ENCODE measurements at regions not wholly inside any gene's neighbourhood (a gene's known extent, or its start where the extent isn't known, plus 50 kb on each side); places are given as distances from the start of the nearest gene placed in this dataset.

DNA sequence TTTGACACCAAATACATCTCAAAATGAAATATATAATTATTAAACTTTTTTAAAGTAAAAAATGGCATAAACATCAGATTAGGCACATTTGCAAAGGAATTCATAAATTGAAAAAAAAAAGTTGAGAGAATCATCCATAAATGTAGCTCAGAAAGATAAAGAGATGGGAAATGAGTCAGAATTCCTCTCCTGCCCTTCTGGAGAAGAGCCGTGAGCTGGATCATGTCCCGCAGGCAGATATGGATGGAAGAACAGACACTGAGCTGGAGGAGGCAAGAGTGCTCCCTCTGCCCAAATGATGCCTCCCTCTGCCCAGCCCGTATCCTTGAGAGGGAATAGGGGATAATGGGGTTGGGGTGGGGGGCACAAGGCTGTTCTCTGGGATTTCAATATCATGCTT is 190.9 kb downstream of the TFCP2L1 start:
- no peak overlapping the region for H3K27ac ChIP-seq
- H3K4me1 ChIP-seq (replicated peaks in 1 of 2), result no peaks in the 10 kb centered on the region
- no peaks in the 10 kb centered on the region for H3K27me3 ChIP-seq
- peak in 4 of 7 donors; percentile 39 to 64 (median 48) for DNase-seq
- no peak overlapping the region for H3K4me3 ChIP-seq
- H3K36me3 ChIP-seq (replicated peaks in 1 of 2), result no peaks in the 10 kb centered on the region
- no peaks in the 10 kb centered on the region for H3K9me3 ChIP-seq (replicated peaks in 1 of 3)
- 22 to 44% (median 29%) methylated on average over 3 of the region's 3 CpGs for WGBS, 4 donors
- intact Hi-C loops (cut with DNase I), result no loop called here
- TF ChIP-seq CTCF (IDR thresholded peaks at IDR 0.05), result no peak
- no peak for TF ChIP-seq POLR2A (IDR thresholded peaks at IDR 0.05)

DNA sequence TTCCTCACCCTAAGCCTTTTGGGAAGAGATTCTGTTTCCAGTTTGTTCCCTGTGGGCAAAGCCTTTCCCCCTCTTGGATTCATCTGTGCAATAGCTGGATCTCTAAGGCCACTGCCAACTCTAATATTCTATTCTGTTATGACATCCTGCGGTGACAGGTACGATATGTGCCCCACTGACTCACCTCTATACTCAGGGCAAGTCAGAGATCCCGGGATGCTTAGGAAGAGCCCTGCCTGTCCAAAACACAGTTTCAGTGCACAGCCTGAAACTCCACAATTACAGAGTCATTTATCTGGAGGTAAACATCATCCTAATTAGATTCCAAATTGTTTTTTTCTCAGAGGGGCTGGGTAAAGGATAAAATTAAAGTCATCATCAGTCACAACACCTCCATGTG is 190.2 kb downstream of the TFCP2L1 start:
- no peak overlapping the region for H3K4me3 ChIP-seq
- H3K9me3 ChIP-seq (replicated peaks in 1 of 3), result no peaks in the 10 kb centered on the region
- DNase-seq, result no peak
- H3K36me3 ChIP-seq (replicated peaks in 1 of 2), result no peaks in the 10 kb centered on the region
- no peak for TF ChIP-seq CTCF (IDR thresholded peaks at IDR 0.05)
- TF ChIP-seq POLR2A (IDR thresholded peaks at IDR 0.05), result no peak
- no peaks in the 10 kb centered on the region for H3K27me3 ChIP-seq
- WGBS, 4 donors, result 52 to 84% (median 72%) methylated on average over 2 to 3 of the region's 3 CpGs
- no peak overlapping the region for H3K27ac ChIP-seq
- intact Hi-C loops (cut with DNase I), result loop anchor here (5.0 kb wide), 2 partner anchors 257 to 262 kb away; no protein-coding TSS in a partner anchor
- H3K4me1 ChIP-seq (replicated peaks in 1 of 2), result no peaks in the 10 kb centered on the region

DNA sequence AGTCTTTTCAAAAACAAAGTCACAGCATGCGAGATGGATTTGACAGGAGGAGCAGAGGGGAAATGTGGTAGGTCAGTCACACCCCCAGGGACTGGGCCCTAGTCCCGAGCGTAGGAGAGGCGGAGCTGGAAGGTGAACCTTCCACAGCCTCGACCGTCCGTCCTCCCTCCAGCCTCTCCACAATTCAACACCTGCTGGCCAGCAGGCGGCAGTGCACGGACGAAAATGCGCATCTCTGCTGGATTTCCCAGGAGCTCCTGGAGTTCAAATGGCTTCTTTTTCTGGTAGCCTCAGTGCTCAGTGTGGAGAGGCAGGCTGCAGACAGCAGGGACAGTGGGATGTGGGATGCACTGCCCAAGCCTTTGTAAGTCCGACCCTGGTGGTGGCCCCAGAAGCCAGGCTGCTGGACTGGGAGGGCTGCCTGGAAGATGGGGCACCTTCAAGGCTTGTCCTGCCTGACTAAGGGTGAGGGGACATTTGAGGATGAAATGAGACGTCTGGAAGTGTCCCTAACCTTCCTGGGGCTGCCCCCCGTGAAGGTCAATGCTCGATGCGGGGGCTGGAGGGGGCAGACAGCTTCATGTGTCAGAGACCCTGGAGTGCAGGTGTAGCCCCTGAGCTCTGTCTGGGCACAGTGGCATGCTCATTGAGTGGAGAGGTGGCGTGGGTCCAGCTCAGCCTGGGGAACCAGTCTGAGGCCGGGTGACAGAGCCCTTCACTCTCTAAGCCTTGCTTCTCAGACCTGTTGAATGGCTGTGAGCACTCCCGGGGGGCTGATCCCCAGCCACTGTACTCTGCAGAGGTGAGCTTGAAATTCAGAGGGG is 189.5 kb downstream of the TFCP2L1 start:
- no peak overlapping the region for H3K27ac ChIP-seq
- 21 to 31% (median 27%) methylated on average over 14 to 19 of the region's 19 CpGs for WGBS, 4 donors
- DNase-seq, result peak; percentile 61 to 84 (median 78)
- H3K27me3 ChIP-seq, result no peaks in the 10 kb centered on the region
- H3K4me1 ChIP-seq (replicated peaks in 1 of 2), result no peaks in the 10 kb centered on the region
- no peak overlapping the region for H3K4me3 ChIP-seq
- no peaks in the 10 kb centered on the region for H3K9me3 ChIP-seq (replicated peaks in 1 of 3)
- intact Hi-C loops (cut with DNase I), result loop anchor here (5.0 kb wide), 2 partner anchors 257 to 262 kb away; no protein-coding TSS in a partner anchor
- TF ChIP-seq CTCF (IDR thresholded peaks at IDR 0.05), result peak; percentile 49 to 82 (median 68)
- TF ChIP-seq POLR2A (IDR thresholded peaks at IDR 0.05), result no peak
- no peaks in the 10 kb centered on the region for H3K36me3 ChIP-seq (replicated peaks in 1 of 2)

DNA sequence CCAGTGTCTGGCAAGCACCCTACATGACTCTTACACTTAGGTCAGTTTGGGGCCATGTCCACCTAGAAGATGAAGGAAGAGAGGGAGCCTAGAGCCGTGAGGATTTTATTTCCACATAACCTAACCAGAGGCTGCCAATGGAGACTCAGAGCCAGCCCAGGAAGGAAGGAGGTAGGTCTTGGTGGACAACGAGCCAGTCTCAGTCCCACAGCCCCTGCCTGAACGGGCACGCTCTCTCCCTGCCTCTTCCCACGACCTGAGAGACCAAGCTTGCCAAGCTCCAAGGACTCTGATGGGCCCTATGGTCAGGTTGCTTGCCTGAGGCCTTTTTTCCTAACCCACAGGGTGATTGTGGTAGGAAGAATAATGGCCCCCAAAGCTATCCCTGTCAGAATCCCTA is 188.4 kb downstream of the TFCP2L1 start:
- 68 to 70% (median 69%) methylated on average over 5 of the region's 5 CpGs for WGBS, 4 donors
- TF ChIP-seq CTCF (IDR thresholded peaks at IDR 0.05), result no peak
- no peak for TF ChIP-seq POLR2A (IDR thresholded peaks at IDR 0.05)
- Histone ChIP-seq H3K27ac (no peak overlapping the region), H3K27me3 (peaks cover 6% of the 10 kb centered on the region), H3K4me3 (no peak overlapping the region), H3K4me1 (replicated peaks in 1 of 2) (no peaks in the 10 kb centered on the region), H3K9me3 (replicated peaks in 1 of 3) (no peaks in the 10 kb centered on the region), H3K36me3 (replicated peaks in 1 of 2) (no peaks in the 10 kb centered on the region)
- DNase-seq, result no peak
- intact Hi-C loops (cut with DNase I), result loop anchor here (5.0 kb wide), 2 partner anchors 256 to 261 kb away; no protein-coding TSS in a partner anchor
